ENCODE measurements at regions not wholly inside any gene's neighbourhood (a gene's known extent, or its start where the extent isn't known, plus 50 kb on each side); places are given as distances from the start of the nearest gene placed in this dataset.

DNA sequence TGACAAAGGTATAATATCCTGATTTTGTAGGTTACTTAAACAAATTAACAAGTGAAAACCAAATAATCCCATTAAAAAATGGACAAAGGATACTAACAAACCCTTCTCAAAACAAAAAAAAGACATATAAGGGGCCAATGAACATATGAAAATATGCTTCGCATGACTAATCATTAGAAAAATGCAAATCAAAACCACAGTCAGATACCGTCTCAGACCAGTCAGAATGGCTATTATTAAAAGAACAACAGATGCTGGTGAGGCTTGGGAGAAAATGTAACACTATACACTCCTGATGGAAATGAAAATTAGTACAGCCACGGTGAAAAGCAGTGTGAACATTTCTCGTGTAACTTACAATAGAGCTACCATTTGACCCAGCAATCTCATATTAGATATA is 1542.2 kb upstream of the CDH9 start:
- no peaks in the 10 kb centered on the region for H3K4me1 ChIP-seq
- no peak for TF ChIP-seq POLR2A (IDR thresholded peaks at IDR 0.05)
- TF ChIP-seq, protein P1, sequence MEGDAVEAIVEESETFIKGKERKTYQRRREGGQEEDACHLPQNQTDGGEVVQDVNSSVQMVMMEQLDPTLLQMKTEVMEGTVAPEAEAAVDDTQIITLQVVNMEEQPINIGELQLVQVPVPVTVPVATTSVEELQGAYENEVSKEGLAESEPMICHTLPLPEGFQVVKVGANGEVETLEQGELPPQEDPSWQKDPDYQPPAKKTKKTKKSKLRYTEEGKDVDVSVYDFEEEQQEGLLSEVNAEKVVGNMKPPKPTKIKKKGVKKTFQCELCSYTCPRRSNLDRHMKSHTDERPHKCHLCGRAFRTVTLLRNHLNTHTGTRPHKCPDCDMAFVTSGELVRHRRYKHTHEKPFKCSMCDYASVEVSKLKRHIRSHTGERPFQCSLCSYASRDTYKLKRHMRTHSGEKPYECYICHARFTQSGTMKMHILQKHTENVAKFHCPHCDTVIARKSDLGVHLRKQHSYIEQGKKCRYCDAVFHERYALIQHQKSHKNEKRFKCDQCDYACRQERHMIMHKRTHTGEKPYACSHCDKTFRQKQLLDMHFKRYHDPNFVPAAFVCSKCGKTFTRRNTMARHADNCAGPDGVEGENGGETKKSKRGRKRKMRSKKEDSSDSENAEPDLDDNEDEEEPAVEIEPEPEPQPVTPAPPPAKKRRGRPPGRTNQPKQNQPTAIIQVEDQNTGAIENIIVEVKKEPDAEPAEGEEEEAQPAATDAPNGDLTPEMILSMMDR (IDR thresholded peaks at IDR 0.05), result no peak
- no peak overlapping the region for H3K4me3 ChIP-seq
- intact Hi-C loops (cut with DNase I; ENCODE audit: low total_unique reads), result no loop called here
- H3K9me3 ChIP-seq, result no peaks in the 10 kb centered on the region
- 85% methylated on average over 4 of the region's 4 CpGs for WGBS, 2 donors
- DNase-seq, result no peak
- no peaks in the 10 kb centered on the region for H3K27me3 ChIP-seq
- H3K36me3 ChIP-seq (ENCODE audit: low read depth, missing control alignments), result no peaks in the 10 kb centered on the region
- H3K27ac ChIP-seq, result no peak overlapping the region

DNA sequence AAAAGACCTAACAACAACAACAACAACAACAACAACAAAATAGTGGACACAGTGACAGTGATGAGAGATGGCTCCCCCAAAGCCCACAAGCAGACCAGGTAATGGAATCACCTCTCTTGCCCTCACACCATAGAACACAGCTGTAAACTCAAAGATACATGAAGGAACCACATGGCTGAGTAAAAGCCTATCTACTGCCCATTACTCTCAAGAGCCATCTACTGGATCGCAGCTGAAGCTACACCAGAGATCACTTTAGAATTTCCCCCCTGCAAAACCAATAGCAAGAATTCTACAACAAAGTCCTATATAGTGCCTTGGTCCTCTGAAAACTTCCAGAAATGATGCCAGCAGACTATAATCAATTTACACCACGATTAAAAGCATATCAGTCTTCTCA is 1537.6 kb upstream of the CDH9 start:
- DNase-seq, result no peak
- no peaks in the 10 kb centered on the region for H3K9me3 ChIP-seq
- H3K27me3 ChIP-seq, result no peaks in the 10 kb centered on the region
- no peak overlapping the region for H3K27ac ChIP-seq
- H3K4me3 ChIP-seq, result no peak overlapping the region
- 76 to 82% methylated on average over 2 of the region's 2 CpGs for WGBS, 2 donors
- H3K36me3 ChIP-seq (ENCODE audit: low read depth, missing control alignments), result no peaks in the 10 kb centered on the region
- intact Hi-C loops (cut with DNase I; ENCODE audit: low total_unique reads), result no loop called here
- TF ChIP-seq, protein P1 (IDR thresholded peaks at IDR 0.05), result no peak
- no peak for TF ChIP-seq POLR2A (IDR thresholded peaks at IDR 0.05)
- H3K4me1 ChIP-seq, result no peaks in the 10 kb centered on the region

DNA sequence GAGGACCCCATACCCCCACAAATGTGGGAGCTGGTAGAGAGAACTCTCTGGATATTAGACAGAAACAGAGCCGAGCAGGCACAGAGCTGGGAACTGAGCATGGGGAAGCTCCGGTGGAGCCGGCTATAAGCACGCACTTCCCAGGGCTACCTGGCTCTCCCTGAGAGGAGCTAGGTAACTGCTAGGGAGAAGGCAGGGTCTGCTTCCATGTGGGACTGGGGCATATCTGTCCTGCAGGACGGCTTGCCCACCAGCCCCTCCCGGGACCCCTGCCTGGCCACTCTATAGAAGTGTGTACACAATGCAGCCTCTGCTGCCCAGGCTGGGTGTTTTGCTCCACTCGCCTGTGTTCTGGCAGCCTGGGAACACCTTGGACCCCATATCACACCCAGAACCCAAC is 1537.0 kb upstream of the CDH9 start:
- Histone ChIP-seq H3K27me3 (no peaks in the 10 kb centered on the region), H3K27ac (no peak overlapping the region), H3K36me3 (ENCODE audit: low read depth, missing control alignments) (no peaks in the 10 kb centered on the region), H3K4me3 (no peak overlapping the region), H3K9me3 (no peaks in the 10 kb centered on the region), H3K4me1 (no peaks in the 10 kb centered on the region)
- TF ChIP-seq POLR2A (IDR thresholded peaks at IDR 0.05), result no peak
- TF ChIP-seq, protein P1 (IDR thresholded peaks at IDR 0.05), result no peak
- no peak for DNase-seq
- WGBS, 2 donors, result 90 to 95% methylated on average over 2 to 7 of the region's 7 CpGs
- intact Hi-C loops (cut with DNase I; ENCODE audit: low total_unique reads), result no loop called here

DNA sequence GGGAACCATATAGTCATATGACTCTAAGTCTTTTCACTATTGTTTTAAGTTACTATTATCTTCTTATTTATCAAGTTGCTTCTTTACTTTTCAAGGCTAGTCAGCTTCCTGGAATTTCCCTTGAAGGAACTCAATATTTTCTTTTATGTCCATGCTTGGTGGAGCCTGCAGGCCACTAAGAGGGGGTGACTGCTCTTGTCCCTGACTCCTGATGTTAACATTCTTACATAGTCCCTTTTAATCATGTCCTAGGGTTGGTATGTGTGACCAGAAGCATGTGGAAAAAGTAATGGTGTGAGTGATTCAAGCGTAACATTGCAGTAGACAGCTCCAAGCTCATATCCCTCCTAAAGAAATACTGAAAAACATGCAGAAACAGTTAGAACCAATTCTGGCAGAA is 1536.2 kb upstream of the CDH9 start:
- TF ChIP-seq POLR2A (IDR thresholded peaks at IDR 0.05), result no peak
- 100% methylated on average over 1 of the region's 1 CpG for WGBS, 2 donors
- Histone ChIP-seq H3K9me3 (no peaks in the 10 kb centered on the region), H3K4me1 (no peaks in the 10 kb centered on the region), H3K27me3 (no peaks in the 10 kb centered on the region), H3K36me3 (ENCODE audit: low read depth, missing control alignments) (no peaks in the 10 kb centered on the region), H3K27ac (no peak overlapping the region), H3K4me3 (no peak overlapping the region)
- intact Hi-C loops (cut with DNase I; ENCODE audit: low total_unique reads), result no loop called here
- DNase-seq, result no peak

DNA sequence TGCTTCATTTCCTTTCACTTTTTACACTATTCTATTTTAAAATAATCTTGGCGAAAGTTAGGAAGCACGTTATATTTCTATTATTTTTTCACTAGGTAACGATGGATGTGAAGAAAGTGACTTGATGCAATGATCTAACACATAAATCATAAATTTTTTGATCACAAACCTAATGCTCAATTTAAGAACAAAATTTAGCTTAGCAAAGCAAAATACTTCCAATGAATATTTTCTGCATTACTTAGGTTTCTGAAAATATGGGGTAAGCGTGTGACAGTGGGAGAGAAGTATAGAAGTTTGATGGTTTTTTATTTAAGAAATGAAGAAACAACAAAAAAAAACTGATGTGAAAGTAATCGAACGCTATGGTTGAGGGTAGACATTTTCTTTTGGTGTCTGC is 1528.7 kb upstream of the CDH9 start:
- Histone ChIP-seq H3K9me3 (no peaks in the 10 kb centered on the region), H3K4me3 (no peak overlapping the region), H3K36me3 (ENCODE audit: low read depth, missing control alignments) (no peaks in the 10 kb centered on the region), H3K27ac (no peak overlapping the region), H3K27me3 (no peaks in the 10 kb centered on the region), H3K4me1 (no peaks in the 10 kb centered on the region)
- TF ChIP-seq, protein P1 (IDR thresholded peaks at IDR 0.05), result no peak
- intact Hi-C loops (cut with DNase I; ENCODE audit: low total_unique reads), result no loop called here
- DNase-seq, result no peak
- 85 to 86% methylated on average over 6 of the region's 6 CpGs for WGBS, 2 donors

Data from testis (tissue), 2 donors.